Testis (tissue), 2 donors: ENCODE measurements at regions not wholly inside any gene's neighbourhood (a gene's known extent, or its start where the extent isn't known, plus 50 kb on each side); places are given as distances from the start of the nearest gene placed in this dataset.

Experiments
- POLR2A ChIP-seq: fragments of 450-650 bp; IDR thresholded peaks from one replicate; pipeline ENCODE4 v1.6.1; 2017; ENCODE audit warnings: antibody characterized with exemption, mild to moderate bottlenecking, moderate library complexity
- TF ChIP-seq, protein P1 (sequence below), 3 experiments: fragments of 450-650 bp in 2 of 3; fragments of 200-600 bp in 1 of 3; sonication (generic) in 1 of 3; IDR thresholded peaks; one replicate each; pipeline ENCODE4 v1.5.1; 2016 to 2019; ENCODE audit warnings: antibody characterized with exemption in 3 of 3, mild to moderate bottlenecking in 2 of 3, moderate library complexity in 1 of 3

DNA sequence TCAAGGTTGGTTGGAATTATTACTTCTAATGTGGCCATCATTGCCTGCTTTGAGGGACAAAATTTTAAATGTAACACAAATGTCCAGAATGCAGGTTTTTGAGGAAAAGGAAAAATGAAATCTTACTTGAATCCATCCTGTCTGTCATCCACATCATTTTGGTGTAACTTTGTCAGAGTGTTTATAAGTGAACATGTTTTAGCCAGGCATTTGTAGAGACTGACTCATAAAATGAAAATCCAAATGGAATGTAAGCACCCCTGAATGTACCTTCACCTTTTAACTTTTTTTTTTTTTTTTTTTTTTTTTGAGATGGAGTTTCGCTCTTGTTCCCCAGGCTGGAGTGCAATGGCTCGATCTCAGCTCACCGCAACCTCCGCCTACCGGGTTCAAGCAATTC lies 141.8 kb upstream of the BNIP2 start:
- TF ChIP-seq, protein P1, sequence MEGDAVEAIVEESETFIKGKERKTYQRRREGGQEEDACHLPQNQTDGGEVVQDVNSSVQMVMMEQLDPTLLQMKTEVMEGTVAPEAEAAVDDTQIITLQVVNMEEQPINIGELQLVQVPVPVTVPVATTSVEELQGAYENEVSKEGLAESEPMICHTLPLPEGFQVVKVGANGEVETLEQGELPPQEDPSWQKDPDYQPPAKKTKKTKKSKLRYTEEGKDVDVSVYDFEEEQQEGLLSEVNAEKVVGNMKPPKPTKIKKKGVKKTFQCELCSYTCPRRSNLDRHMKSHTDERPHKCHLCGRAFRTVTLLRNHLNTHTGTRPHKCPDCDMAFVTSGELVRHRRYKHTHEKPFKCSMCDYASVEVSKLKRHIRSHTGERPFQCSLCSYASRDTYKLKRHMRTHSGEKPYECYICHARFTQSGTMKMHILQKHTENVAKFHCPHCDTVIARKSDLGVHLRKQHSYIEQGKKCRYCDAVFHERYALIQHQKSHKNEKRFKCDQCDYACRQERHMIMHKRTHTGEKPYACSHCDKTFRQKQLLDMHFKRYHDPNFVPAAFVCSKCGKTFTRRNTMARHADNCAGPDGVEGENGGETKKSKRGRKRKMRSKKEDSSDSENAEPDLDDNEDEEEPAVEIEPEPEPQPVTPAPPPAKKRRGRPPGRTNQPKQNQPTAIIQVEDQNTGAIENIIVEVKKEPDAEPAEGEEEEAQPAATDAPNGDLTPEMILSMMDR (IDR thresholded peaks at IDR 0.05): no peak
- TF ChIP-seq POLR2A: no peak
